HG02678 (cell line): ENCODE measurements at regions not wholly inside any gene's neighbourhood (a gene's known extent, or its start where the extent isn't known, plus 50 kb on each side); places are given as distances from the start of the nearest gene placed in this dataset.

ENCODE experiments used
- ATAC-seq: cut with Tn5 transposase; IDR thresholded peaks from one replicate; pipeline ENCODE4 v1.9.1; 2021; ENCODE audit warnings: mild to moderate bottlenecking, moderate library complexity; ENCODE audit not compliant: unreplicated experiment

GRCh38 chr3:105187344-105187743 is 179.4 kb upstream of the ALCAM start:
- ATAC-seq: no peak

GRCh38 chr3:105195260-105195659 is 171.4 kb upstream of the ALCAM start:
- ATAC-seq: no peak

GRCh38 chr3:105197863-105198262 is 168.8 kb upstream of the ALCAM start:
- ATAC-seq: no peak

- no peak for ATAC-seq
These were observed 167.5 kb upstream of the ALCAM start for GRCh38 chr3:105199217-105199616.

DNA sequence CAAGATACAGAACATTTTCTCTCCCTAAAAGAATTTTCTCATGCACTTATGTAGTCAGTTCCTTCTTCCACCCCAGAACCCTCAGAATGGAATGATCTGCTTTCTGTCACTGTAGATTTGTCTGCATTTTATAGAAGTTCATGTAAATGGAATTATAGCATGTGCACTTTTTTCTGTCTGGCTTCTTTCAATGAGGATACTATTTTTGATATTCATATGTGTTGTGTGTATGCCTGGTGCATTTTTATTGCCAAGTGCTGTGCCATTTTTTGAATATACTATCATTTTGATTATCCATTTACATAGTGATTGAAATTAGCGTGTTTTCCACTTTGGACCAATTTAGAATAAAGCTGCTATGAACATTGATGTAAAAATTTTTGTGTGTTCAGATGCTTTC is 156.6 kb upstream of the ALCAM start:
- ATAC-seq: no peak

DNA sequence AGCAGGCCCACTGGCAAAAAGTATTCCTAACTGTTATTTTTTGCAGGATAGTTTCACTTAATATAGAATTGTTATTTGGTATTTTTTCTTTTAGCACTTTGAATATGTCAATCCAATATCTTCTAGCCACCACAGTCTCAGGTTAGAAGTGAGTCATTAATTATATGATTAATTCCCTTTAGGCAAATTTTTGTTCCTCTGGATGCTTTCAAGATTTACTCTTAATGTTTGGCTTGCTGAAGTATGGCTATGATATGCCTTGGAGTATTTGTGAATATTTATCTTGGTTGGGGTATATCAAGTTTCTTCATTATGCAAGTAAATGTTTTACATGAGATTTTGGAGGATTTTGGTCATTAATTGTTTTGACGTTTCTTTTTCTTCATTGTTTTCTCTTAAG is 152.1 kb upstream of the ALCAM start:
- no peak for ATAC-seq

- ATAC-seq: no peak
These were observed 144.1 kb upstream of the ALCAM start for GRCh38 chr3:105222568-105223093.

DNA sequence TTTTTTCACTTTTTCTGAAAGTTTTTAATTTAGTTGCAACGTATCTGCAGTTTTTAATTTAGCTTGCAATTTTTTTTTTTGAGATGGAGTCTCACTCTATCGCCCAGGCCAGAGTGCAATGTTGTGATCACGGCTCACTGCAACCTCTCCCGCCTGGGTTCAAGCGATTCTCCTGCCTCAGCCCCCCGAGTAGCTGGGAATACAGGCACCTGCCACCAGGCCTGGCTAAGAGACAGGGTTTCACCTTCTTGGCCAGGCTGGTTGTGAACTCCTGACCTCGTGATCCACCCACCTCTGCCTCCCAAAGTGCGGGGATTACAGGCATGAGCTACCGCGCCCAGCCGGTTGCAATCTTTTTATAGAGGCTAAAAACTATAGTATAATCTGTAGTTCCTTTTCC is 142.9 kb upstream of the ALCAM start:
- no peak for ATAC-seq

DNA sequence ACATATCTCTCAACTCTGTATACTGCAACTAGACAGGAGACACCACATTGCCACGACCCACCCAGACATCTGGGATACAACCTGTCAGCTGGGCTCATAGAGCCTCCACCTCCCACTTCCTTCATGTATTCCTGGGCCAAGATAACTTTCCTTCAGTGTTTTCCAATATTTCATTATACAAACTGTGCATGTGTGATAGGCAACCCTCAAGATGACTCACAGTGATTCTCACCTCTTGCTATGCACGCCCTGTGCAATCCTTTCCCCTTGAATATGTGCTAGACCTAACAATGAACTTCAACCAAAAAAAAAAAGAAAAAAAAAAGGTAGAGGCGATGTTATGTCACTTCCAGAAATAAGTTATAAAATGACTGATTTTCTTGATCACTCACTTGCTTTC is 138.0 kb upstream of the ALCAM start:
- no peak for ATAC-seq

DNA sequence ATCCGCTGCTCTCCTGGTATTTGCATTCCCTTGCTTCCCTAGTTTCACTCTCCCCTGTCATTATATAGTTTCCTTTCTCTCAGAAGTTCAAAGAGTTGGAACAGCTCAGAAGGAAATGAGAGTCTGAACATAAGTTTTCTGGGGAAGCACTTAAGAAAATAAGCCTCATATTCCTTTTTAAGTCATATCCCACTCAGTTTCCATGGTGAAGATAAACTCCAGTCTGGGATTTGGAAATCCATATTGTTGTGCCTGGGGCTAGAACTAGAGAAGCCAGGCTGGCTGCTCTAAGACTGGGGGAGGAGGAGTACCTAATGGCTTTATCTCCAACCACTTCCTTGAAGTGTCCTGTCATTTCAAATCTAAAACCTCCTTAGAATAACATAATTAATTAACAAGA is 134.2 kb upstream of the ALCAM start:
- no peak for ATAC-seq

DNA sequence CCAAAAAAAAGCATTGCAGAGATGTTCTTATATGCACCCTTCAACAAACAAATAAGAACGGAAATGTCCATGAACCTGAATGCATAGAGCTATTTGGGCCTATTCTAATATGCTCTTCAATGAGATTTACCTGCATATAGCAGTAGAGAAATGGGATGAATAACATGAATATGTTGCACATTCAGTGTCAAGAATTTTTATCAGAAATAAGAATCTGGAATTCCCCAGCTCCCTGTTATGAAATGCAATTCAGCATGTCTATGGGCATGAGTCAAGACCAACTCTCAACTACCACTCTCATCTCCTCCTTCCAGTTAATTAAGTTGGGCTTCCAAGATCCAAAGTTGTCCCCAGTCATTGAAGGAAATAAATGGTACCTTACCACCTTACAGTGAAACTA is 133.7 kb upstream of the ALCAM start:
- no peak for ATAC-seq

GRCh38 chr3:105235221-105235620 is 131.5 kb upstream of the ALCAM start:
- no peak for ATAC-seq

DNA sequence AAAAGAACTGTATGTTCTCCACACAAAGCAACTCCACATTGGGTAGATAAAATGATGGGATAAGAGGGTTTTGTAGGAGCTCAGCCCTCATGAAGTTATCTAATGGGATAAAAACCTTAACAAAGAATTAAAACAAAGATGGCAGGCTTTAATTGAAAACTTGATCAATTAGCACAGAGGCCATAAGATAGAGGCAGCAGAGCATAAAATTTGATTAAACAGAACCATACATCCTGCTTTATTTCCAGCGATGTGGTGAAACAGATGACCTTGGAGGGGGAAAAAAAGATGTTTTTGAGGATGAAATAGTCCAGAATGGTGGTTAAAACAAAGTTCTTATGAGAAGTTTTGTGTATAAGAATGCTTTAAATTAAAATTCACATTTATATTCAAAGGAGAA is 130.9 kb upstream of the ALCAM start:
- ATAC-seq: no peak

- ATAC-seq: no peak
These were observed 128.3 kb upstream of the ALCAM start for GRCh38 chr3:105238367-105238766.

DNA sequence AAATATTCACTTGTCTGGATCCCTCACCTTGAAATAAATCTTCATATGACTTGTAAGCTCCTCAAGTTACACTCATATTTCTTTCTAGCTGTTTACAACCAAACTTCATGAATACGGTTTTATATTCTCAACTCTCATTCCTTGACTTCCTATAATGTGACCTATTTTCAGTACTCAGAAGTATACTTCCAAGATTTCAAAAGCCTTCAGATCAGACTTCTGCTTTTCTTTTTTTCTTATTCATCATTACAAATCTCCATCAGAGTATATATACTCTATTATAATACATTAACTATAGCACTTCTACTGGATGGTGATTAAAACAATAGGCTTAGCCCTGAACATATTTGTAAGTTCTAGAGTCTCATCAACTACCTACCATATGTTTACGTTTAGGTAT is 123.6 kb upstream of the ALCAM start:
- no peak for ATAC-seq

- no peak for ATAC-seq
These were observed 120.2 kb upstream of the ALCAM start for GRCh38 chr3:105246536-105246935.

GRCh38 chr3:105253225-105253624 is 113.5 kb upstream of the ALCAM start:
- no peak for ATAC-seq

GRCh38 chr3:105254154-105254553 is 112.6 kb upstream of the ALCAM start:
- no peak for ATAC-seq

GRCh38 chr3:105255350-105255749 is 111.4 kb upstream of the ALCAM start:
- ATAC-seq: no peak

GRCh38 chr3:105259496-105259895 is 107.2 kb upstream of the ALCAM start:
- no peak for ATAC-seq

- ATAC-seq: no peak
These were observed 106.3 kb upstream of the ALCAM start for GRCh38 chr3:105260385-105260784.

GRCh38 chr3:105274536-105274935 is 92.2 kb upstream of the ALCAM start:
- no peak for ATAC-seq

GRCh38 chr3:105274958-105275357 is 91.8 kb upstream of the ALCAM start:
- no peak for ATAC-seq

DNA sequence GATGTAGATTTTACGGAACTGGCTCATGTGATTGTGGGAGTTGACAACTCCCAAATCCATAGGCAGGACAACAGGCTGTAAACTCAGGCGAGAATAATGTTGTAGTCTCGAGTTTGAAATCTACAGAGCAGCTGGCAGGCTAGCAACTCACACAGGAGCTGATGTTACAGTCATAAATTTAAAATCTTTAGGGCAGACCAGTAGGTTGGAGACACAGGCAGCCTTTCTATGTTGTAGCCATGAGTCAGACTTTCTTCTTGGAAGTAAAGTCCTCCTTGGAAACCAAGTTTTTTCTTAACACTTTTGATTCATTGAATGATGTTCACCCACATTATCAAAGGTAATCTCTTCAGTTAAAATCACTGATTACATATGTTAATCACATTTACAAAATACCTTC is 89.1 kb upstream of the ALCAM start:
- no peak for ATAC-seq
